Gastroesophageal sphincter (tissue), 4 donors: ENCODE measurements at regions not wholly inside any gene's neighbourhood (a gene's known extent, or its start where the extent isn't known, plus 50 kb on each side); places are given as distances from the start of the nearest gene placed in this dataset.

ENCODE experiments used
- ATAC-seq: fragments of 150-250 bp; one replicate; pipeline ENCODE4 v1.9.1; 2016; ENCODE audit warnings: mild to moderate bottlenecking, moderate library complexity
- H3K27ac ChIP-seq, 4 donors: fragments of 200-600 bp; sonication (generic) in 3 of 4; 1 replicate in 3 of 4; 2 replicates in 1 of 4; pipeline ENCODE4 v1.5.1; 2016 to 2019
- H3K27me3 ChIP-seq: fragments of 200-600 bp; sonication (generic); one replicate; pipeline ENCODE4 v1.5.1; 2019
- H3K36me3 ChIP-seq, 2 donors: fragments of 200-600 bp; sonication (generic); one replicate each; pipeline ENCODE4 v1.5.1; 2019; ENCODE audit warnings: control low read depth in 1 of 2
- H3K4me1 ChIP-seq, 3 donors: fragments of 200-600 bp; sonication (generic); 1 replicate in 2 of 3; 2 replicates in 1 of 3; pipeline ENCODE4 v1.5.1; 2016 to 2019; ENCODE audit warnings: control low read depth in 2 of 3
- H3K4me3 ChIP-seq, 2 donors: fragments of 200-600 bp; sonication (generic); one replicate each; pipeline ENCODE4 v1.5.1; 2019; ENCODE audit warnings: mild to moderate bottlenecking in 1 of 2, moderate library complexity in 1 of 2
- H3K9me3 ChIP-seq, 3 donors: fragments of 200-600 bp; sonication (generic); one replicate each; pipeline ENCODE4 v1.5.1; 2017 to 2019; ENCODE audit warnings: control low read depth in 2 of 3
- EP300 ChIP-seq: sonication (generic); formaldehyde crosslinking; IDR thresholded peaks from one replicate; pipeline ENCODE4 v1.6.1; 2017; ENCODE audit warnings: antibody characterized with exemption, mild to moderate bottlenecking
- POLR2A ChIP-seq, 2 donors: fragments of 450-650 bp; IDR thresholded peaks; one replicate each; pipeline ENCODE4 v1.6.1; 2017; ENCODE audit warnings: antibody characterized with exemption in 2 of 2, mild to moderate bottlenecking in 2 of 2, moderate library complexity in 1 of 2
- POLR2AphosphoS5 ChIP-seq: sonication (generic); formaldehyde crosslinking; IDR thresholded peaks from one replicate; pipeline ENCODE4 v1.6.1; 2017; ENCODE audit warnings: antibody characterized with exemption
- WGBS, 2 donors: methylation state at CpG; one replicate each; pipeline ENCODE4 v1.1.5; 2018; ENCODE audit warnings: low coverage in 1 of 2; 5-methylcytosine and 5-hydroxymethylcytosine counted together
- TF ChIP-seq, protein P1 (sequence below), 4 experiments: fragments of 200-600 bp in 2 of 4; fragments of 450-650 bp in 2 of 4; sonication (generic) in 1 of 4; IDR thresholded peaks; one replicate each; pipeline ENCODE4 v1.5.1; 2017 to 2019; ENCODE audit warnings: antibody characterized with exemption in 4 of 4, mild to moderate bottlenecking in 2 of 4, moderate library complexity in 2 of 4

DNA sequence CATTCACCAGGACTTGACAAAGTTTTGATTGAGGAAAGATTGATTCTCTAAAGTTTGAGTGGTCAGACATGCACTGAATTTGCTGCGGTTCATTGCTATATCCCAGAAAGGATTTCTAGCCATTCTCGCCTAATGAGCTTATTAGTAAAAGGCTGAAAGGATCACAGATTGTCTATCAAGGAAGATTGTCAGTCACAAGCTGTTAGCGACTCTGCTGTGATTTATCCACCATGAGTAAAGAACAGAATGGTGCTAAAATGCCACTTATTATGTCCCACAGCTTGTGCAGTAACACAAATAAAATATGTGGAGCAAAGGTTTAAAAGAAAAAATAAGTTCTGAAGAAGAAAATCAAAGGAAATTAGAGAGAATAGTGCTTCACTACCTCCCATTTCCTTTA, 701.2 kb upstream of the CDH7 start:
- Histone ChIP-seq H3K4me3 (no peak overlapping the region), H3K36me3 (no peaks in the 10 kb centered on the region), H3K9me3 (no peaks in the 10 kb centered on the region), H3K4me1 (no peaks in the 10 kb centered on the region), H3K27me3 (no peaks in the 10 kb centered on the region), H3K27ac (no peak overlapping the region)
- TF ChIP-seq EP300 (no peak), POLR2AphosphoS5 (no peak), POLR2A (IDR thresholded peaks at IDR 0.05) (no peak)
- TF ChIP-seq, protein P1, sequence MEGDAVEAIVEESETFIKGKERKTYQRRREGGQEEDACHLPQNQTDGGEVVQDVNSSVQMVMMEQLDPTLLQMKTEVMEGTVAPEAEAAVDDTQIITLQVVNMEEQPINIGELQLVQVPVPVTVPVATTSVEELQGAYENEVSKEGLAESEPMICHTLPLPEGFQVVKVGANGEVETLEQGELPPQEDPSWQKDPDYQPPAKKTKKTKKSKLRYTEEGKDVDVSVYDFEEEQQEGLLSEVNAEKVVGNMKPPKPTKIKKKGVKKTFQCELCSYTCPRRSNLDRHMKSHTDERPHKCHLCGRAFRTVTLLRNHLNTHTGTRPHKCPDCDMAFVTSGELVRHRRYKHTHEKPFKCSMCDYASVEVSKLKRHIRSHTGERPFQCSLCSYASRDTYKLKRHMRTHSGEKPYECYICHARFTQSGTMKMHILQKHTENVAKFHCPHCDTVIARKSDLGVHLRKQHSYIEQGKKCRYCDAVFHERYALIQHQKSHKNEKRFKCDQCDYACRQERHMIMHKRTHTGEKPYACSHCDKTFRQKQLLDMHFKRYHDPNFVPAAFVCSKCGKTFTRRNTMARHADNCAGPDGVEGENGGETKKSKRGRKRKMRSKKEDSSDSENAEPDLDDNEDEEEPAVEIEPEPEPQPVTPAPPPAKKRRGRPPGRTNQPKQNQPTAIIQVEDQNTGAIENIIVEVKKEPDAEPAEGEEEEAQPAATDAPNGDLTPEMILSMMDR (IDR thresholded peaks at IDR 0.05) = no peak
- ATAC-seq = no peak
- 75 to 77% methylated on average over 3 of the region's 3 CpGs for WGBS, 2 donors

DNA sequence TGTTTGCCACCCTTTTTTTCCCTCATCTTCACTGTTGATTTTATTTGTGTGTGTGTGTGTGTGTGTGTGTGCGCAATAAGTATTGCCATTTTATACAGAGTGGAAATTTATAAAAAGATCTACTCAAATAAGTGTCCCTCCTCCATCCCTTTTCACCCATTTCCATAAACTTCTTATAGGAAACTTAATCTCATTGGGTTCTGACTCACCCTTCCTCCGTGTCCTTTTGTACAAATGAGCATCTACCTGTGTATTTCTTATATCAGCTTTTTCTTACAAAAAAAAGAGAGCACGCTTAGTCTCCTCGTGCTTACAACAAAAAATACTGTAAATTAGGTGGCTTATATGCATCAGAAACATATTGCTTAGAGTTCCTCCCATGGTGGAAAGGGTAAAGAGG, 711.2 kb upstream of the CDH7 start:
- WGBS, 2 donors = 89 to 94% methylated on average over 4 of the region's 4 CpGs
- H3K27me3 ChIP-seq = no peaks in the 10 kb centered on the region
- no peaks in the 10 kb centered on the region for H3K36me3 ChIP-seq
- H3K27ac ChIP-seq = no peak overlapping the region
- H3K9me3 ChIP-seq = no peaks in the 10 kb centered on the region
- TF ChIP-seq POLR2AphosphoS5 (no peak), EP300 (no peak), POLR2A (IDR thresholded peaks at IDR 0.05) (no peak)
- TF ChIP-seq, protein P1 (IDR thresholded peaks at IDR 0.05) = no peak
- no peak for ATAC-seq
- H3K4me1 ChIP-seq = no peaks in the 10 kb centered on the region
- H3K4me3 ChIP-seq = no peak overlapping the region

DNA sequence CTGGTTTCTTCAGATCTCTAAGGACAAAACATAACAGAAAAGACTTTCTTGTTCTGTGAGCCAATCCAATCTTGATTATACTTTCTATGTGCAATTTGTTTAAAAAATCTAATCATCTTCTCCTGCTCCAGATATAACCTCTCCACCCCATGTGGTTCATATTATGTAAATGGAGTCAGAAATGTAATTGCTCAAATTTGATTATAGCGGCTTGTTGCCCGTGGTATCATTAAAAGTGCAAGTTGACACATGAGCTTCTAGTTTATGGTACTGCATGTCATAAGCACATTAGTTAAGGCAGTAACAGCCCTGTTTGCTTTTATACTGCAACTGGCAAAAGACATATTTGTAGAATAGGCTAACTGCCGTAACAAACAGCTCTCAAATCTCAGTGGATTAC, 715.1 kb upstream of the CDH7 start:
- no peaks in the 10 kb centered on the region for H3K9me3 ChIP-seq
- no peaks in the 10 kb centered on the region for H3K27me3 ChIP-seq
- no peak for ATAC-seq
- WGBS, 2 donors = 74 to 76% methylated on average over 3 of the region's 3 CpGs
- TF ChIP-seq POLR2AphosphoS5 (no peak), POLR2A (IDR thresholded peaks at IDR 0.05) (no peak)
- TF ChIP-seq, protein P1 (IDR thresholded peaks at IDR 0.05) = no peak
- H3K4me1 ChIP-seq = no peaks in the 10 kb centered on the region
- H3K36me3 ChIP-seq = no peaks in the 10 kb centered on the region
- H3K4me3 ChIP-seq = no peak overlapping the region
- H3K27ac ChIP-seq = no peak overlapping the region

DNA sequence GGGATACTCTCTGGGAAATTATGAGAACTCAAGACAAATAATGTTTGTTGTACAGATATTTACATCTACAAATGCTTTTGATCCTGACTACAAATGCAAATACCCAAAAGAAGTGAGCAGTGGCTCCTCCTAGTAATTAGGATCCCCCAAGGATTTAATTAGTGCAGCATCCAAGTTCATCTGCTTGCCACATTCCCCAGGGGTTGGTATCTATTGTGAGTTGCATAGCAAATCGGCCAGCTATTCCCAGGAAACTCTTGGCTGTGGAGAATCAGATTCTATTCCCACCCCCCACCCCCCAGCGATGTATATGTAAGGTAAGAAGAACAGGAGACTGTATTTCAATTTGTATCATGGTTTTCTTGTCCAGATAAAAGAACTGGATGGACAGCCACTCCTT, 725.1 kb upstream of the CDH7 start:
- Histone ChIP-seq H3K9me3 (no peaks in the 10 kb centered on the region), H3K27ac (no peak overlapping the region), H3K36me3 (no peaks in the 10 kb centered on the region), H3K27me3 (no peaks in the 10 kb centered on the region), H3K4me1 (no peaks in the 10 kb centered on the region), H3K4me3 (no peak overlapping the region)
- WGBS, 2 donors = 50% methylated on average over 1 of the region's 2 CpGs; no CpG with 5 or more reads in 1 of the 2 donors
- no peak for ATAC-seq
- TF ChIP-seq, protein P1 (IDR thresholded peaks at IDR 0.05) = no peak
- TF ChIP-seq POLR2AphosphoS5 (no peak), EP300 (no peak), POLR2A (IDR thresholded peaks at IDR 0.05) (no peak)

DNA sequence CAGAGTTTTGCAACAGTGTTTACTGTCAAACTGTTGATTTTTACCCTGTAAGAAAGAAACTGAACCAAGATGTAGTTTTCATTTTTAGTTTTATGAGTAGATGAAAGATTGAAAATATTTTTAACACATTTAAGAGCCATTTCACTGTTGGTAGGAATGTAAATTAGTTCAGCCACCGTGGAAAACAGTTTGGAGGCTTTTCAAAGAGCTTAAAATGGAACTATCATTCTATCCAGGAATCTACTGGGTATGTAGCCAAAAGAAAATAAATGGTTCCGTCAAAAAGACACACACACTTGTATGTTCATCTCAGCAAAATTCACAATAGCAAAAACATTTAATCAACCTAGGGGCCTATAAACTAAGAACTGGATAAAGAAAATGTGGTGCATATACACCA, 729.8 kb upstream of the CDH7 start:
- TF ChIP-seq POLR2A (IDR thresholded peaks at IDR 0.05) (no peak), POLR2AphosphoS5 (no peak)
- WGBS, 2 donors = 40 to 50% methylated on average over 1 to 2 of the region's 2 CpGs
- no peak for ATAC-seq

More for the DNA sequence above, 729.8 kb upstream of the CDH7 start:
- no peaks in the 10 kb centered on the region for H3K27me3 ChIP-seq
- no peak overlapping the region for H3K4me3 ChIP-seq
- no peaks in the 10 kb centered on the region for H3K36me3 ChIP-seq
- no peak overlapping the region for H3K27ac ChIP-seq
- no peaks in the 10 kb centered on the region for H3K9me3 ChIP-seq
- no peaks in the 10 kb centered on the region for H3K4me1 ChIP-seq
